KG1 (cell line): ENCODE measurements at regions not wholly inside any gene's neighbourhood (a gene's known extent, or its start where the extent isn't known, plus 50 kb on each side); places are given as distances from the start of the nearest gene placed in this dataset.

Experiments
- DNase-seq: peaks from one replicate; lab custom pipeline; 2025; lab: John Stamatoyannopoulos, UW

DNA sequence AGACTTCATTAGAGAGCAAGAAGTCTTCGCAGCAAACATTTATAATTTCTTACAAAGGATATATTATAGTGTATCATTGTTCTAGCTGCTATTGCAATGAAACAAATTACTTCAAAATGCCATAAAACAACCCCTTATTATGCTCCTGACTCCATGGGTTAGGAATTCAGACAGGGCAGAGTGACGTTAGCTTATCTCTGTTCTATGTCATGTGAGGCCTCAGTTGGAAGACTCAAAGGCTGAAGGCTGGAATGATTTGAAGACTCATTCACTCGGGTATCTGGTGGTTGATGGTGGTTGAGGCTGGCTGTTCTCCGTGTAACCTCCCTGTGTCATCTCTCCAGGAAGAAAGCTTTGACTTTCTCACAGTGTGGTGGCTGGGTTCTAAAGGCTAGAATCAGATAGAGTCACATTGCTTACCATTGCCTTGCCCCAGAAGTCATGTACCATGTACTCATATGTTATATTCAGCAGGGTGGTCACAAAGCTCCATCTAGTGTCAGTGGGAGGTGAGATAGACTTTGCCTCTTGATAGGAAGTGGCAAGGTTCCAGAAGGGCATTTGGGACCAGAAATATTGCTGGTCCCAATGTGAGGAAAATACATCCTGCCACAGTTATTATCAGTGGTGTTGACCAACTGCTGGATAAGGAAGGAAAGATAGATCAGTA is 226.9 kb downstream of the TMEM38B start:
- DNase-seq, result no peak

DNA sequence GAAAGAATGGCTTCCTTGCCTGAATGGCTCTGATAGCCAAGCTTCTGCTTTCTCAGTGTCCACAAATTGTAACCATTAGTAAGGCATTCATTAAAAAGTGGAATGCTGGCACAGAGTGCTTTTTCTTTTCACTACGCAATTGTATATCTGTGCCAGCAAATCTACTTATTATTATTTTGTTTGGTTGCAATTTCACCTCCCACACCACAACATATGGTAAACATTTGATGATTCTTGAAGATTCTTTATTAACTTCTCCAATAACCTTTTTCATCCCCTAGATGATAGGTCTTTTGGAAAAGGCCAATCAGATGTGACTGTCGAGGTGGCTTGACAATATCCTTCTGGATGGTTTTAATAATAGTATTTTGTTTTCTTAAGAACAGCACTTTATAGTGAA is 234.1 kb downstream of the TMEM38B start:
- no peak for DNase-seq

DNA sequence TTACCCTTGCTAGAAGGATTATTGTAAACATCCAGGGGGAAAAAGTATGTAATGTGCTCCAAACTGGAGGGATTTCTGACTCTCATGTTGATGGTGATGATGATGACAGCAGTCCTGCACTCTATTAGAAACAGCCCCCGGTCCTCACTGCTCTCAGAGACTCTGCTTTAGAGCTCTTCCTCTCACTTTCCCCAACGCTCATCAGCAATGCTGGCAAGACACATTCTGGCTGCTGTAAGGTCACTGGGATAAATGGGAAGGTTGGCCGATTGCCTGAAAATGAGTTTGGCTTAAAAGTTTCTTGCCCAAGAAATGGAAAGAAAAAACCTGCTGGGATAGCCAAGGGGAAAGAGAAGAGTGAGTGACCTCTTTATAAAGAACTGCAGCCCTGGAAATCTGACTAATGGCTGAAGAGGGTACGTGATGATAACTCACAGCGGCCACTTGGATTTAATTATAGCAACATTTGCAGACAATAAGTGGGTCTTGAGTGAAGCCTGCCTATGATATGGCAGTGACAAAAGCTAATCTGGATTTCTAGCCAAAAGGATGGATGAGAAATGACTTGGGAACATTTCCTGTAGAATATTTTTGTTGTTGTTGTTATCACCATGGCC is 235.8 kb downstream of the TMEM38B start:
- DNase-seq, result no peak

DNA sequence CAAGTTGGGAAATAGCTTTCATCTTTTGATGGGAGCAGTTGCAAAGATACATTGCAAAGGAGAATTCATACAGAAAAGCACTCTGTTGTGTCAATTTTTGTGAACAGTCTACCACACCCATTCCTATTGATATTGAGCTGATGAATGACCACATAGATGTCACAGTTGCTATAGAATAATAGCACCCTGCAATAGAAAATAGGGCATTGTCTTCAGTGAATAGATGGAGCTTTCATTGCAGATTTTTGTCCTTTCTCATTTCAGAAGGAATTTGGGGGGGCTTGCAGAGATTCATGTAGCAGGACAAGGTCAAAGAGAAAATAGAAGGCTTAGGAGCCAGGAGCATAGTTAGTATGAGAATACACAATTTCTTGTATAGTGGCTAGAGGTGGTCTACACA is 237.9 kb downstream of the TMEM38B start:
- no peak for DNase-seq

DNA sequence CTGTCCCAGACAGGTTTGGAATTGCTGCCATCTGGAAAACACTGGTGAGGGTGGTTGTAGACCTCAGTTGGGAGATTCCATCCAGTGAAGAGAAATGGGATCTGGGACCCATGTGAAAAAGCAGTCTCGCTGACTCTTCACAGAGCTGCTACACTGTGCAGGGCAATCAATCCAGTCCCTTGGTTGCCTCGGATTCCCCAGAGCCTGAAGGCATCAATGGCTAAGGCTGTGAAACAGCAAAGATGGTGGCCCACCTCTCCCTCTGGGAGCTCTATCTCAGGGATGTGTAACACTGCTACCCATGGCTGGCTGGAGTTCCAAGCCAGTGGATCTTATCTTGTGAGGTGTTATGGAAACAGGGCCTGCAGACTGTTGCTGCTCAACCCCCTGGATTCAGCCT is 256.1 kb downstream of the TMEM38B start:
- DNase-seq, result no peak

DNA sequence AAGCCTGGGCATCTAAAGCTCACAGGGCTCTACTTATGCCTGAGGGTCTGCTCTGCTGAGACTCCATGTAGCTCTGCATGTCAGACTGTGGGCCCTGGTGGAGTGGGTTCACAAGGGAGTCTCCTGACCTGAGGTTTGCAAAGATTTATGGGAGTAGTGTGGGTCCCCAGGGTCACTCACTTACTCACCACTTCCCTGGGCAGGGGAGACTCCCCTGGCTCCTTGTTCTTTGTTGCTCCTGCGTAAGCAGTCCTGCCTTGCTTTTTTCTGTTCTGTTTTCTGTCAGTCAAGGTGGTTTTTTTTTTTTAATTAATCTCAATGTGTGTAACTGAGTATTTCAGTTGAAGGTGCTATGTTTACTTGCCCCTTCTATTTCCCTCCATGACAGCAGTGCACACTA is 256.6 kb downstream of the TMEM38B start:
- no peak for DNase-seq

DNA sequence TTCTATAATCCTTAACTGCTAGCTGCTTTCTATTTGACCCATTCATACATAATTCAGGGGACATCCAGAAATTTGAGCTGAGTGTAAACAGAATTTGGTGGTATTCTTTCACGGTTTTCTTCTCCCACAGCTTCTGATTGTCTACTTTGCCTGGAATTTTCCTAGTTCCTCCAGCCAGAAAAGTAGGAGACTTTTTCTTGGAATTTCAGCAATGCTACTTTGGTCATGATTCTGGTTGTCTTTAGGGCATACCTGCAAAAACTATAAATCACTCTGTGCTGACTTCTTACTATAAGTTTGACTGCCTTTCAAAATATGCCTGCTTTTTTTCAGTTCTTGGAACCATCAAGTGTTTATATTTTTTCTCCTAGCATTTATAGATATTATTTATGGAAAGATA is 260.2 kb downstream of the TMEM38B start:
- DNase-seq, result no peak

DNA sequence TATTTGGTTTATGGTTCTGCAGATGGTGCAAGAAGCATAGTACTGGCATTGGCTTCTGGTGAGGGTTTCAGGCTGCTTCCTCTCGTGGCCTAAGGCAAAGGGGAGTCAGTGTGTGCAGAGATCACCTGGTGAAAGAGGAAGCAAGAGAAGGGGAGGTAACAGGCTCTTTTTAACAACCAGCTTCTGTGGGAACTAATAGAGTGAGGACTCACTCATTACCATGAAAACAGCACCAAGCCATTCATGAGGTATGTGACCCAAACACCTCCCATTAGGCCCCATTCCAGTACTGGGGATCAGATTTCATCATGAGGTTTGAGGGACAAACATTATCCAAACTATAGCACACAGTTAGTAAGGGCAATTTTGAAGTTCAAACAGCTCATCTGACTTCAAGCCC is 263.5 kb downstream of the TMEM38B start:
- DNase-seq, result no peak

DNA sequence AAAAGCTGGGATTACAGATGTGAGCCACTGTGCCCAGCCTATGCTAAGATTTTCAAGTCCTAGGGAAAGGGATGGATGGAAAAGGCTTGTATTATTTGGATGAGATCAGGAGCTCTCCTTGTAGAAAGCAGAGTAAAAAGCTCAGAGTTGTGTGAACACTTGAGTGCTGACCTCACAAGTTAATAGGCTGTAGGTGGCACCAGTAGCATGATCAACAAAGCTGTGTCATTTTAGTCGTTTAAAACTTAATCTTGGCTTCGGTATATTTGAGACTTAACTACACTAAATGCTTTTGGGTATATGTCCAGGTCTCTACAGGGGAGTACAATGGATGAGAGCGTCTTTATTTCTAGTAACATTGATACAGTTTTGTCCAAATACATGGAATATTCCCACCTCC is 264.2 kb downstream of the TMEM38B start:
- DNase-seq, result no peak

DNA sequence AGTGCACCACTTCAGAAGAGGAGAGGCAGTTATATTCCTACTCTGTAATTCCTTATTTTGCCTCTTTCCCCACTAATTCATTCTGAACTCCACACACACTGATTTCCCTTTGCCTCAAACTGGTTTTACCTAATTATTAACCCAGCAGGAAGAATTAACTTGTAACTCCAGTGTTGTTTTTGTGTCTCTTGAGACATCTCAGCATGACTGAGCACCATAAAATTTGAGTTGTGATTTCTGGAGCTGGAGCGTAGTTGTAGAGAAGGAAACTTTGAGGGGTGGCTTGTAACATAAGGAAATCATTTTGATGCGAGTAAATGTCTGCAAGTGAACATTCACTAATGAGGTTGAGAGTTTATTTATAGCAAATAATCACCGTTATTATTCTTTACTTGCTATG is 265.2 kb downstream of the TMEM38B start:
- DNase-seq, result no peak

DNA sequence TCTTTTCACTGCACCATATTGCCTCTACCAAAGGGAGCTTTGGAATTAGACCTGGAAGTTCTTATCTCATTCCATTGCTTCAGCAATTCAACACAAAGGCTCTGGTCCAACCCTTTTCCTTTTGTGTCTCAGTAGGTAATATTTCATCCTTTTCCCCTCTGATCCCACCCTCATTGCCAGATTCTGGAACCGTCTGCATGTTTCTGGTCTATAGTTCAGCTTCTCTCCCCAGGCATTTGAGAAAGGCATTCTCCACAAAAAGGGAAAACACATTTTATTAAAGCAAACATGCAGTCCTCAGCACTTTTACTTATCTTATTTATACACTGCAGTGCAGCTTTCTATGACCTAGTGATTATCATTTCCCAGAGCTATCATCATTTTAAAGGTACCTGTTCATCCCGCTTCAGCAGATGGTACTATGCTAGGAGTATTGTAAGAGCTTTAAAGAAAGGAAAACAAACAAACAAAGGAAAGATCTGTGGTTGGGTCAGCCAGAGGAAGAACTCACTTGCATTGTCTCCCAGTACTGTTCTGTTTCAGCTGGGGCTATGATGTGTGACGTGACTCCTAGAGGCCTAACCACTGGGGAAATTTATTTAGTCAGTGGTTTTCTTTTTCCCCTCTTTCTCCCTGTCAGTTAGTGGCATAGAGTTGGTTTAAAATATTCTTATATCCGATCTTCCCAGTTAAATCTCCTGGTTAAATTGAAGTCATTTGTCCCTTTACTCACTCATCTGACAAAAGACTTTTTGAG is 269.2 kb downstream of the TMEM38B start:
- no peak for DNase-seq

DNA sequence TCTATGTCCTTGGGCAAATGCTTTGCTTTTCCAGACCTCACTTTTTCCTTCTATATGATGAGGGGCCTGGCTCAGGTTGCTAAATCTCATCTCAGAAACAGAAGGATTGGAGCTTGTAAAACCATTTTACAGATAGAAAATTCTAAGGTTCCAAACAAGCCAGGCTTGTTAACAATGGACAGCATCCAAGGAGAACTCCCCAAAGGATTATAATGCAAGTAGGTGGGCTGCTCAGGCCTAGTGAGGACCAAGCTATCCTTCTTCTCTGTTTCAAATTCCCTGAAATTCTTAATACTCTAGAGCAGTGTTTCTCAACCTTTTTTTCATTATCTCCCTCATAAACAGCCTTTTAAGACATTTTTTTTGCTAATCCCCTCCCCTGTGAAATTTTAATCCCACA is 269.8 kb downstream of the TMEM38B start:
- no peak for DNase-seq

DNA sequence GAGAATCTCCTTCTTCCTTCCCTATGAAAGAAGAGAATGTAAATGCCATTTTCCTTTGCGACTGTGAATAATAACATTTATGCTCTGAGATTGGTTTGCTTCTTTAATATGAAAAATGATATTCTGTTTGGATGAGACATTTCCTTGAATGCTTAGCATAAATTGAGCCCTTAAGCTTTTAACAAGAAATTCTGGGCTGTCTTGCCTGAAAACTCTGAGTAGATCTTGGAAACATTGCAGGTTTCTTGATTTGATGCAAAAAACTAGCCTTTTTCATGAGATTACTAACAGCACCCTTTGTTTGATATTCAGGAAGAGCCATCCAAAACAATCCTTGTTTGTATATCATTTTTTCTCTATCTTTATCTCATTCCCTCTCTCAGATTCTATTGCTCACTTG is 272.5 kb downstream of the TMEM38B start:
- DNase-seq, result no peak

DNA sequence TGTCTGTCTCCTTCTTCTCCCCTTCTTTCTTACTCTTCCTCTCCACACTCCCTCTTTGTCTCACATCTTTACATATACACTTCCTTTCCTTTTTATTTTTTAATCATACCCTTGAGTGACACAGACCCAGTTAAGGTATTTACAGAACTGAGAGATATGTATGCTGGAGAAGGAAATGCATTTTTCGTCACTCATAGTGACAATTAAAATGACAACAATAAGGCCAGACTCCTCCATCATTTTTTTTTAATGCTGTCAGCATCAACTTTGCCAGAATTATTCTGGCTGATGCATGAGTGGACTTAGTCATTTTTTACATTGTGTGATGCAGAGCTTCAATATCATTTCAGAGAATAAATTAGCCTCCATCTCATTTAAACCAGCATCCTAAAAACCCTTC is 272.9 kb downstream of the TMEM38B start:
- DNase-seq, result no peak

DNA sequence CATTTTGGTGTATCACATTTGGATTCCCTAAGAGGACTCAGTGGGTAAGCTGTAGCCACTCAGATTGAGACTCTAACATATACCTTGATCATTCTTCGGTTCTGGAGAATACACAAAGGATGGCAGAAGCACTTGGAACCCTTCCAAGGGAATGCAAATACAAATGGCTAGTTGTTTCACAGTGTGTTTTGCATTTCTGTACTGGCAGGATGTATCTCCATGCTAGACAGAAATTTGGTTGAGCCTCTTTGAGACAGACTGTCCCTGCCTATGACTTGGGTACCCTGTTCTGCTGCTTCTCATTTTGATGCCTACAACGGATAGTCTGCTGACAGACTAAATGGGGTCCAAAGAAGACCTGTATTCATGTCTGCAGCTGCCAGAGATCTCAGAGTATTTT is 273.5 kb downstream of the TMEM38B start:
- DNase-seq, result no peak

DNA sequence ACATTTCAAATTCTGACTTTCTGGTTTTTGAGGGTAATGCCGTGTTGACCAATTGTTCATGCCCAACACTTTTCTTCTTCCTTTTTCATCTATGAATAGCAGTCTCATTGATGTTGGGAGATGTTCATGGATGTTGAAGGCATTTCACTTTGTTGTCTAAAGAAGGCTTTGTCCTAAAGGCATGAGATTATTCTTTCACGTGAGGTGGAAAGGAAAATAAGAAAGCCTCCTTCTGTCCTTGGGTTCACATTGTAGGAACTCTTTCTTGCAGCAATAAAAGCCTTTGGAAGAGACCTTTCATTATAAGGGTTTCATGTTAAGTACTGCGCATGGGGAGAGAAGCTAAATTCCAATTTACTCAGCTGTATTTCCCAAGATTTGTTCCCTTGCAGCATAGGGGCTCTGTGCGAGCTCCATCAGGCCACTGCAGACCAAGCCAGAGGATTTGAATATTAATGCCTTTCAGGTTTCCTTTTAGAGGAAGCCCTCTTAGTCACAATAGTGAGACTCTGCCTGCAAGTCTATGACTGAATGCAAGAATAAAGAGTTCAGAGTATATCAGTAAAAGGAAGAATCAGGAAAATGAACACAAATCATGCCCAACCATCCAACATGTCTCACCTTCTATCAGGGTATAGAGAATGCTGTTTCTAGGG is 274.6 kb downstream of the TMEM38B start:
- DNase-seq, result no peak

DNA sequence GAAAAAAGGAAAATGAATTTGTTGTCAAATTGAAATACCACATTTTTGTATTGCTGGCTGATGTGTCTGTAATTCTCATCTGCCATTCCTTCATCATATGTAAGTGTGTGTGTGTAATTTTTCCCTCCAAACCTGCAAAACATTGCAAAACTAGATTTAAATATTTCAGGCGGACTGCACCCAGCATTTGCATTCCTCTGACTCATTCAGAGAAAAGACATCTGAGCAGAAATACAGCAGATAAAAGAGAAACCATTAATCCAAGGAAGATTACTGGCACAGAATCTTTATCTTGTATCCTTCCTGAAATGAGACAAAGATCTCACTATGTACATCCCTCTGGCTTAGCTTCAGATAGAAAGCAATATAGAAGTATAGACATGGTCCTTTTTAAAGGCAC is 275.3 kb downstream of the TMEM38B start:
- no peak for DNase-seq

DNA sequence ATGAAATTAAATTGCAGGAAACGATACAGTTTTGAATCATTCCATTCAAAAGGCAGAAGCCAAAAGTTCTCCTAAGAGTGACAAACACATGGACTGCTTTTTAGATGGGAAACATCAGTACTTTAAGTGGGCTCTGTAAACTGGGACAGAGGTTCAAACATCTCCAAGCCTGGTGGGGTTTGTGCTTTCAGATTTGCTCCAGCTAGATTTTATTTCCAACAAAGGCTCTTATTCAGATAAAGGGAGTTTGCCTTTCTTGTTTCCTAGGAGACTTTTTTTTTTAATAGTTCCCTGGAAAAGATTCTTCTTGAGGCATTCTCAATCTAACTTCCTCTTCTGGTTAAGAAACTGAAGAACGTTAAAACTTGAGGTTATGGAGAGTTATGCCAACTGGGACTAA is 277.6 kb downstream of the TMEM38B start:
- no peak for DNase-seq

DNA sequence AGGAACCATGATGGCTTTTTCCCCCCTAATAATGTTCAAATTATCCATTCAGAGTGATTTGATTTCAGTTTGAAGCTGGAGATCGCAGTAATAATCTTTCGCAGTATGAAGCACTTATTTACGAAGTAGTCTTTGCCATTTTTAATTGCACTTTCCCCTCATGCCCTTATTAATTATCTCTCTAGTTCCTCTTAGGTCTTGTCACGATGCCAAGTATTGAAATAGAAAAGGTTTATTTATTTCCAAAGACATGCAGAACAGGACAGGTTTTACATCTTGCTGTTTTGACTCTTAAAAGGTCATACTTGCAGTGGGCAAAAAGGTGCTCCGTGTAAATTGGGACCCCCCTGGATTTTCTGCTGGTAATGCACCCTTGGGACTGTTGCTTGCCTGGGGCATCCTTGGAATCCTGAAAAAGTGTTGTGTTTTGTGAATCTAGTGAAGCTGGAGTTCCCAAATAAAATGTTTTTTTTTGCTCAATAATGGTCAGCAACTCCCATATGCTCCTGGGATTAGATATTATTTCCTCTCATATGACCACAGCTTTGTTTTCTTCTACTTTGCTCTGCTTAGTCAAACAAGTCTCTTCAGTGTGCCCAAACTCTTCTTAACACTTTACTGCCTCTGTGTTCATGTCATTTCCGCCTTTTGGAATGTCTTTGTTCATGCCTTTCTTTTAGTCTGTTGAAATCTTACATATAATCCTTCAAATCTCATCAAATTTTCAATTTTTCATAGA is 278.3 kb downstream of the TMEM38B start:
- DNase-seq, result no peak

DNA sequence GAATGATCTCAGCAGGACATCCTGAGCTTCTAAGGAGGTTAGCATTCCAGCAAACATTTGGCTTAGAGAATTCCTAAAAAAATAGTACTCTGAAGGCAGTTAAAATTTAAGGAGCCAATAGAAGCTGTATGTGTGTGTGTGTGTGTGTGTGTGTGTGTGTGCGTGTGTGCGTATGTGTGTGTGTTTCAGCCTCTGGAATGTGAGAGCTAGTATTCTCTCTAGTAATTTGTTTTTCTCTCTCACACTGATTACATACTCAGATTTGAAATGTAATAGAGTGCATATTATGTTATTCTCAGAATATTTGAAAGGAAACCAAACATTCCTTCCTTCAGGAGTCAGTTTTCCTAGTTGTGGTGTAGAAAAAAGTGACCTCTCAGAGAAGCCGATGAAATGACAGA is 279.6 kb downstream of the TMEM38B start:
- DNase-seq, result no peak

DNA sequence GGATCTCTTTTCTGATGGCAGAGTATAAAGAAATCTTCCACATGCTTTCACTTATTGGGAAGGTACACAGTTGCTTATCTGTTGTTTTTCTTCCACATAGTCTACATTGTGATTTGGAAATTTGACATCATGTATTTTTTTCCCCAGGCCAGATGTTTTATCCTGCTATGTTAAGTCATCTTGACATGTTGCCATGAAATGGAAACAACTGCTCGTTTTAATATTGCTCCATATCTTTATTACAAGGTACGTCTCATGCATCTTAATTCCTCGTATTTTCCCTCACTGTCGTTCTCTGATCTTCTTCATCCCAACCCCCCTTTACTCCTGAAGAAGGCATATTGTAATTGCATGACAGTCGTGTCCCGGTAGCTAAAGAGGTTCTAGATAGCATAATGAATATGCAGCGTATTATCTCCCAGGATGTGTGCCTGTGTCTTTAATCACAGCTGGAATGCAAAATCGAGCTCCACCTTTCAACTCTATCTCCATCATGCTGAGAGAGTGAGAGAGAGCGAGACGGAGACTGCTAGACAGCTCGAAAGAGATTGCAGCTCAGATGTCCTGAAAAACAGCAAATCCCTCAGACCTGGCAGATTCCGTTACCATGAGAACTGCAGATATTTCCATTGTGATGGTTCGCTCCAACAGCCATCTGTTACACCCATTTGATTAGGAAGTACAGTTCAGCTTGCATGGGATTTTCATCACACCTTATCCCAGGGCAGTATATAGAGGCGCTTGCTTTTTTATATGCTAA is 281.7 kb downstream of the TMEM38B start:
- no peak for DNase-seq

DNA sequence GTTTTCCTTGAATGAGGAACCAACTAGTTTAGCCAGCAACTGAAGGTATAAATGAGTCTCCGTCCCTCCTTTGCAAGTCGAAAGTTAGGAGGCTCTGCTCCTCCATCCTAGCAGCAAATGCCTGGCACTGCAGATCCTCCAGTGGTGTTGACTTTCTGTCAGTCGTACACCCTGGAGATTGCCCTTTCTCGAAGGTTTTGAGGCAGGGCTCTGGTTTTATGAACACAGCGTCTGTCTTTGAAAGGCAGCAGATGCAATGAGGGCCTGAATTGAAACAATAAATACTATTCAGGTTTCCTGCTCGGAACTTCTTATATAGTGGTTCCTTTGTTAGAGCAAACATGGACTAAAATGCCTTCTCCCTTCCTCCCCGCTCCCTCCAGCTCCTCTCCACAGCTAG is 284.0 kb downstream of the TMEM38B start:
- DNase-seq, result no peak
